H9 (cell line): ENCODE measurements at regions not wholly inside any gene's neighbourhood (a gene's known extent, or its start where the extent isn't known, plus 50 kb on each side); places are given as distances from the start of the nearest gene placed in this dataset.

Source experiments
- DNase-seq: peaks from one replicate; pipeline ENCODE4 v3.0.0-alpha.2; 2017
- H2AFZ ChIP-seq: one replicate; pipeline ENCODE4 v1.6.1; 2013; ENCODE audit warnings: mild to moderate bottlenecking, low read length, control low read depth, moderate library complexity
- H2AK5ac ChIP-seq: 2 replicates; pipeline ENCODE4 v1.6.1; 2013; ENCODE audit warnings: low read length, control low read depth, mixed read lengths; ENCODE audit not compliant: insufficient read length
- H2BK120ac ChIP-seq: one replicate; pipeline ENCODE4 v1.6.1; 2013; ENCODE audit warnings: low read depth, mild to moderate bottlenecking, low read length, control low read depth, inconsistent platforms; ENCODE audit not compliant: poor library complexity, severe bottlenecking
- H2BK12ac ChIP-seq: 2 replicates; pipeline ENCODE4 v1.6.1; 2013; ENCODE audit warnings: low read length, control low read depth, mixed read lengths, low read depth; ENCODE audit not compliant: insufficient read length
- H2BK15ac ChIP-seq: 2 replicates; pipeline ENCODE4 v1.6.1; 2013; ENCODE audit warnings: low read depth, low read length, control low read depth
- H2BK20ac ChIP-seq: one replicate; pipeline ENCODE4 v1.6.1; 2013; ENCODE audit warnings: low read depth, mild to moderate bottlenecking, low read length, control low read depth, inconsistent platforms; ENCODE audit not compliant: poor library complexity, severe bottlenecking
- H2BK5ac ChIP-seq: 2 replicates; pipeline ENCODE4 v1.6.1; 2013; ENCODE audit warnings: low read length, control low read depth, mixed read lengths; ENCODE audit not compliant: insufficient read length
- H3K14ac ChIP-seq: 2 replicates; pipeline ENCODE4 v1.6.1; 2013; ENCODE audit warnings: low read length, control low read depth; ENCODE audit not compliant: insufficient read depth
- H3K18ac ChIP-seq: 2 replicates; pipeline ENCODE4 v1.6.1; 2013; ENCODE audit warnings: low read depth, mild to moderate bottlenecking, mixed read lengths, low read length, control low read depth; ENCODE audit not compliant: insufficient read length
- H3K23ac ChIP-seq: 2 replicates; pipeline ENCODE4 v1.6.1; 2013; ENCODE audit warnings: low read length, control low read depth, mixed read lengths, low read depth; ENCODE audit not compliant: insufficient read length
- H3K23me2 ChIP-seq: 2 replicates; pipeline ENCODE4 v1.6.1; 2013; ENCODE audit warnings: low read depth, mild to moderate bottlenecking, mixed read lengths, low read length, control low read depth; ENCODE audit not compliant: insufficient read length, poor library complexity, severe bottlenecking
- H3K27ac ChIP-seq: 2 replicates; pipeline ENCODE4 v1.5.1; 2013; ENCODE audit warnings: low read length, control low read depth, mixed read lengths, low read depth; ENCODE audit not compliant: insufficient read length
- H3K27me3 ChIP-seq: 2 replicates; pipeline ENCODE4 v1.6.1; 2013; ENCODE audit warnings: low read length, control low read depth, inconsistent platforms; ENCODE audit not compliant: insufficient read depth
- H3K4ac ChIP-seq: 2 replicates; pipeline ENCODE4 v1.6.1; 2013; ENCODE audit warnings: low read depth, mild to moderate bottlenecking, control low read depth, inconsistent platforms, low read length, moderate library complexity
- H3K4me1 ChIP-seq: 2 replicates; pipeline ENCODE4 v1.6.1; 2013; ENCODE audit warnings: low read length, control low read depth, inconsistent platforms; ENCODE audit not compliant: insufficient read depth
- H3K4me2 ChIP-seq: 2 replicates; pipeline ENCODE4 v1.6.1; 2013; ENCODE audit warnings: low read length, control low read depth, mixed read lengths; ENCODE audit not compliant: insufficient read length, insufficient read depth
- H3K56ac ChIP-seq: 2 replicates; pipeline ENCODE4 v1.6.1; 2013; ENCODE audit warnings: low read depth, mild to moderate bottlenecking, mixed read lengths, low read length, control low read depth; ENCODE audit not compliant: insufficient read length
- H3K79me1 ChIP-seq: 2 replicates; pipeline ENCODE4 v1.6.1; 2013; ENCODE audit warnings: low read depth, mild to moderate bottlenecking, moderate library complexity, low read length, control low read depth, inconsistent platforms; ENCODE audit not compliant: insufficient read depth, poor library complexity, severe bottlenecking
- H3K79me2 ChIP-seq: 2 replicates; pipeline ENCODE4 v1.6.1; 2013; ENCODE audit warnings: low read length, control low read depth, inconsistent platforms; ENCODE audit not compliant: insufficient read depth
- H3K9ac ChIP-seq: 2 replicates; pipeline ENCODE4 v1.6.1; 2013; ENCODE audit warnings: low read length, control low read depth, mixed read lengths; ENCODE audit not compliant: insufficient read length; ENCODE audit errors: extremely low read depth
- H3K9me3 ChIP-seq: one replicate; pipeline ENCODE4 v1.6.1; 2013; ENCODE audit warnings: low read depth, low read length, inconsistent platforms; ENCODE audit not compliant: control insufficient read depth
- H3T11ph ChIP-seq: one replicate; pipeline ENCODE4 v1.6.1; 2013; ENCODE audit warnings: mild to moderate bottlenecking, low read length, control low read depth, inconsistent platforms
- H4K20me1 ChIP-seq: one replicate; pipeline ENCODE4 v1.6.1; 2013; ENCODE audit not compliant: control insufficient read depth, insufficient read length, insufficient read depth
- H4K5ac ChIP-seq: 2 replicates; pipeline ENCODE4 v1.6.1; 2013; ENCODE audit warnings: low read depth, mild to moderate bottlenecking, mixed read lengths, low read length, control low read depth; ENCODE audit not compliant: insufficient read length
- H4K8ac ChIP-seq: replicated peaks from 2 replicates; pipeline ENCODE4 v1.6.1; 2013; ENCODE audit warnings: low read length, control low read depth, mixed read lengths, low read depth; ENCODE audit not compliant: insufficient read length
- H4K91ac ChIP-seq: 2 replicates; pipeline ENCODE4 v1.6.1; 2013; ENCODE audit warnings: low read depth, mild to moderate bottlenecking, moderate library complexity, mixed read lengths, low read length, control low read depth; ENCODE audit not compliant: insufficient read length
- H3K27ac Mint-ChIP-seq, 3 experiments: 2 replicates in 2 of 3; 3 replicates in 1 of 3; pipeline ENCODE4 v1.8.0; 2020 to 2021; ENCODE audit warnings: mixed read lengths in 3 of 3, mild to moderate bottlenecking in 1 of 3, moderate library complexity in 1 of 3
- H3K27me3 Mint-ChIP-seq: 2 replicates; pipeline ENCODE4 v1.8.0; 2021; ENCODE audit warnings: low read depth, mild to moderate bottlenecking, moderate library complexity, mixed read lengths
- H3K36me3 Mint-ChIP-seq, 3 experiments: 2 replicates in 2 of 3; 3 replicates in 1 of 3; pipeline ENCODE4 v1.8.0; 2020 to 2021; ENCODE audit warnings: low read depth in 3 of 3, mixed read lengths in 3 of 3; ENCODE audit not compliant: insufficient read depth in 1 of 3
- H3K4me1 Mint-ChIP-seq, 2 experiments: 2 replicates each; pipeline ENCODE4 v1.8.0; 2020; ENCODE audit warnings: mixed read lengths in 2 of 2
- H3K4me3 Mint-ChIP-seq, 2 experiments: 2 replicates in 1 of 2; 3 replicates in 1 of 2; pipeline ENCODE4 v1.8.0; 2020 to 2021; ENCODE audit warnings: mild to moderate bottlenecking in 2 of 2, mixed read lengths in 2 of 2, moderate library complexity in 1 of 2
- H3K9me3 Mint-ChIP-seq, 2 experiments: 2 replicates in 1 of 2; 3 replicates in 1 of 2; pipeline ENCODE4 v1.8.0; 2020; ENCODE audit warnings: mild to moderate bottlenecking in 2 of 2, mixed read lengths in 2 of 2, moderate library complexity in 1 of 2
- WGBS: extraction: QIAGEN DNeasy Blood & Tissue Kit; methylation state at CpG from one replicate; pipeline ENCODE4 v1.1.7; 2013; ENCODE audit warnings: missing lambda C conversion rate, low lambda C conversion rate, mixed read lengths; ENCODE audit not compliant: insufficient read length; ENCODE audit errors: extremely low coverage; 5-methylcytosine and 5-hydroxymethylcytosine counted together
- TF ChIP-seq, protein P1 (sequence below): fragments of 200-600 bp; sonication (generic); conservative IDR thresholded peaks from 3 replicates; pipeline ENCODE4 v1.8.0; 2021; ENCODE audit warnings: antibody characterized with exemption, mild to moderate bottlenecking

DNA sequence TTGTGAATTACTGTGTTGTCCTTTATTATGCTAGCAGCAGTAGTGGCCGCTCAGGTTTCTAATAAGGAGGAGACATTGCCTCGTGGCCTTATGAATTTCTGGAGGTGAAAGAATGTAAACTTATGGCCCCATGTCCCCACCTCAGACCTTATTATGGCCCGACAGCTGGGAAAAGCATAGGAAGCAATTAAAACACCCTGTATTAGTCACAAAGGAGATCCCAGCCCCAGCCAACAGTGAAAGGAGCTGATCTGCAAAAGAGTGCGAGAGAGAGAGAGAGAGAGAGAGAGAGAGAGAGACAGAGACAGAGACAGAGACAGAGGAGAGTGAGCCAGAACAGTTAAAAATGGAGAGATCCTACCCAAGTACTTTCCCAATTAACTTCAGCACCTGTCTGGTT, 269.3 kb downstream of the DMRT2 start:
- H4K91ac ChIP-seq: no peak overlapping the region
- no peak overlapping the region for H3K27ac Mint-ChIP-seq
- H3K27me3 ChIP-seq: no peaks in the 10 kb centered on the region
- H3K36me3 Mint-ChIP-seq: peaks cover 0 to 3% (median 0%) of the 10 kb centered on the region in 3 experiments; a peak in 2 of 7 replicates
- H2BK15ac ChIP-seq: no peak overlapping the region
- H3K27ac ChIP-seq: no peak overlapping the region
- H2AK5ac ChIP-seq: no peak overlapping the region
- H3K4me2 ChIP-seq: no peak overlapping the region
- no peaks in the 10 kb centered on the region for H3K4me1 ChIP-seq
- no peak overlapping the region for H3K4ac ChIP-seq
- no peak overlapping the region for H3K4me3 Mint-ChIP-seq
- H2AFZ ChIP-seq: no peak overlapping the region
- peaks cover 0 to 3% of the 10 kb centered on the region in 2 experiments; a peak in 1 of 4 replicates for H3K4me1 Mint-ChIP-seq
- H2BK5ac ChIP-seq: no peak overlapping the region
- TF ChIP-seq, protein P1, sequence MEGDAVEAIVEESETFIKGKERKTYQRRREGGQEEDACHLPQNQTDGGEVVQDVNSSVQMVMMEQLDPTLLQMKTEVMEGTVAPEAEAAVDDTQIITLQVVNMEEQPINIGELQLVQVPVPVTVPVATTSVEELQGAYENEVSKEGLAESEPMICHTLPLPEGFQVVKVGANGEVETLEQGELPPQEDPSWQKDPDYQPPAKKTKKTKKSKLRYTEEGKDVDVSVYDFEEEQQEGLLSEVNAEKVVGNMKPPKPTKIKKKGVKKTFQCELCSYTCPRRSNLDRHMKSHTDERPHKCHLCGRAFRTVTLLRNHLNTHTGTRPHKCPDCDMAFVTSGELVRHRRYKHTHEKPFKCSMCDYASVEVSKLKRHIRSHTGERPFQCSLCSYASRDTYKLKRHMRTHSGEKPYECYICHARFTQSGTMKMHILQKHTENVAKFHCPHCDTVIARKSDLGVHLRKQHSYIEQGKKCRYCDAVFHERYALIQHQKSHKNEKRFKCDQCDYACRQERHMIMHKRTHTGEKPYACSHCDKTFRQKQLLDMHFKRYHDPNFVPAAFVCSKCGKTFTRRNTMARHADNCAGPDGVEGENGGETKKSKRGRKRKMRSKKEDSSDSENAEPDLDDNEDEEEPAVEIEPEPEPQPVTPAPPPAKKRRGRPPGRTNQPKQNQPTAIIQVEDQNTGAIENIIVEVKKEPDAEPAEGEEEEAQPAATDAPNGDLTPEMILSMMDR: no peak
- no peak overlapping the region for H3K18ac ChIP-seq
- no peak overlapping the region for H3K23ac ChIP-seq
- H4K5ac ChIP-seq: no peak overlapping the region
- no CpG with 5 or more reads among the region's 4 CpGs for WGBS
- H4K20me1 ChIP-seq: no peaks in the 10 kb centered on the region
- no peak for DNase-seq
- H2BK20ac ChIP-seq: no peak overlapping the region
- no peak overlapping the region for H3K14ac ChIP-seq
- H3T11ph ChIP-seq: no peak overlapping the region
- H3K23me2 ChIP-seq: no peaks in the 10 kb centered on the region
- no peak overlapping the region for H2BK12ac ChIP-seq
- H3K56ac ChIP-seq: no peak overlapping the region
- H3K9ac ChIP-seq: no peak overlapping the region
- no peak overlapping the region for H4K8ac ChIP-seq
- H2BK120ac ChIP-seq: no peak overlapping the region
- H3K79me2 ChIP-seq: no peaks in the 10 kb centered on the region
- no peaks in the 10 kb centered on the region for H3K79me1 ChIP-seq
- peaks cover 13 to 54% of the 10 kb centered on the region in 2 experiments for H3K9me3 Mint-ChIP-seq
- no peaks in the 10 kb centered on the region for H3K9me3 ChIP-seq
- peaks cover 2% of the 10 kb centered on the region; the same call in 1 of the 2 replicates for H3K27me3 Mint-ChIP-seq
